GM18502 (cell line): ENCODE measurements at regions not wholly inside any gene's neighbourhood (a gene's known extent, or its start where the extent isn't known, plus 50 kb on each side); places are given as distances from the start of the nearest gene placed in this dataset.
"Not testable (repeated sequence)": the region's sequence is repeated elsewhere in the genome, so short reads cannot be mapped to it uniquely, and the experiment has no call there.

Experiments used
- ATAC-seq: cut with Tn5 transposase; IDR thresholded peaks from one replicate; pipeline ENCODE4 v1.9.1; 2021; ENCODE audit warnings: mild to moderate bottlenecking; ENCODE audit not compliant: unreplicated experiment, poor library complexity

GRCh38 chr11:128140293-128140692 is 447.1 kb downstream of the ETS1 start:
- not testable (repeated sequence) for ATAC-seq

GRCh38 chr11:128135451-128135850 is 451.9 kb downstream of the ETS1 start:
- no peak for ATAC-seq

- no peak for ATAC-seq
Observed at GRCh38 chr11:128133501-128133900, 453.9 kb downstream of the ETS1 start.

- no peak for ATAC-seq
Observed at GRCh38 chr11:128130052-128130451, 457.3 kb downstream of the ETS1 start.

- no peak for ATAC-seq
Observed at GRCh38 chr11:128125723-128126122, 461.6 kb downstream of the ETS1 start.

GRCh38 chr11:128116885-128117284 is 470.5 kb downstream of the ETS1 start:
- ATAC-seq: no peak

- ATAC-seq: no peak
Observed at GRCh38 chr11:128116447-128116846, 470.9 kb downstream of the ETS1 start.

- no peak for ATAC-seq
Observed at GRCh38 chr11:128105950-128106349, 481.4 kb downstream of the ETS1 start.

- ATAC-seq: no peak
Observed at GRCh38 chr11:128105511-128105910, 481.8 kb downstream of the ETS1 start.

GRCh38 chr11:128103278-128103873 is 484.0 kb downstream of the ETS1 start:
- no peak for ATAC-seq

- no peak for ATAC-seq
Observed at GRCh38 chr11:128098781-128099180, 488.6 kb downstream of the ETS1 start.

- no peak for ATAC-seq
Observed at GRCh38 chr11:128095466-128095981, 491.8 kb downstream of the ETS1 start.

- ATAC-seq: no peak
Observed at GRCh38 chr11:128093689-128094088, 493.7 kb downstream of the ETS1 start.

GRCh38 chr11:128089962-128090361 is 497.4 kb downstream of the ETS1 start:
- no peak for ATAC-seq

- ATAC-seq: no peak
Observed at GRCh38 chr11:128086794-128087193, 500.6 kb downstream of the ETS1 start.

- ATAC-seq: no peak
Observed at GRCh38 chr11:128085276-128085675, 502.1 kb downstream of the ETS1 start.

- ATAC-seq: no peak
Observed at GRCh38 chr11:128082574-128082973, 504.8 kb downstream of the ETS1 start.

GRCh38 chr11:128069665-128070064 is 517.7 kb downstream of the ETS1 start:
- ATAC-seq: no peak

GRCh38 chr11:128067780-128068179 is 519.6 kb downstream of the ETS1 start:
- ATAC-seq: no peak

GRCh38 chr11:128066399-128066798 is 521.0 kb downstream of the ETS1 start:
- ATAC-seq: no peak

GRCh38 chr11:128061281-128061871 is 526.0 kb downstream of the ETS1 start:
- ATAC-seq: no peak

GRCh38 chr11:128058580-128059208 is 528.7 kb downstream of the ETS1 start:
- ATAC-seq: no peak
